ENCODE measurements at regions not wholly inside any gene's neighbourhood (a gene's known extent, or its start where the extent isn't known, plus 50 kb on each side); places are given as distances from the start of the nearest gene placed in this dataset.

DNA sequence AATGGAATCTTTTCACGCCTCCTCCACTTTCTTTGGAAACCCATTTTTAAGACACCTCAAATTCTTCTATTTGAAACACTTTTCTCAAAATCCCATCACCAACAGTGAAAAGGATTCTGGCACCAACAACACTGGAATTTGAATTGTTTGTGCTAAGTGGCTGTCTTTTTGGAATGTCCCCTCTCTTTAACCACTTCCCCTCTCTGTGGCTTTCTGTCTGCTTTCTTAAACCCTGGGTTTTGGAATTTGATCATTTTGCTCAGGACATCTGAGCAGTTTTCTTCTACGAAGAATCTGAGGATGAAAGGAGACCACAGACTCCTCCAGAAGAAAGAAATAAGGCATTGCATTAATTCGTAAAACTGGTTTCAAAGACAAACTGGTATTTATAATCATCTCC lies 89.0 kb downstream of the MXRA5 start:
- DNase-seq = no peak

DNA sequence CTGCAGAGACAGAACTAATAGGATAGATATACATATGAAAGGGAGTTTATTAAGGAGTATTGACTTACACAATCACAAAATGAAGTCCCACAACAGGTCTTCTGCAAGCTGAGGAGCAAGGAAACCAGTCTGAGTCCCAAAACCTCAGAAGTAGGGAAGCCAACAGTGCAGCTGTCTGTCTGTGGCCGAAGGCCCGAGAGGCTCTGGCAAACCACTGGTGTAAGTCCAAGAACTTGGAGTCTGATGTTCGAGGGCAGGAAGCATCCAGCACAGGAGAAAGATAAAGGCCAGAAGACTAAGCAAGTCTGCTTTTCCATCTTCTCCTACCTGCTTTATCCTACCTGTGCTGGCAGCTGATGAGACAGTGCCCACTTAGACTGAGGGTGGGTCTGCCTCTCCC lies 89.6 kb downstream of the MXRA5 start:
- no peak for DNase-seq

DNA sequence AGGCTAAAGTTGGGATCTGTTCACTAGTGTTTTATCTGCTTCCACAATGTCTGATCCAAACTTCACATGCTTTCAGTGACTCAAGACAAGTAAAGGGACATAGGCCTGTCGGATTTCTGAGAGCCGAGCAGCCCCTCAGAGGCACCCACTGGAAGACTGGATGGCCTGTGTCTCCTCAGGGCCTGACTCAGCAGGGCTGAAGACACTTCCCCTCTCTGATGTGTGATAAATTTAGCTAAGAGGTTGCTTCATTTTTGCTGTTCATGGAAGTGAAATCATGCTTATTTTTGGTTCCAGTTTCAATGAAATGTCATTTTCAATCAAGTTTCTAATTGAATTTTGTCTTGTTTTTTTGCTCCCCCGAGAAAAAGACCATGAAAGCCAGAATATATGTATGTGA lies 93.7 kb downstream of the MXRA5 start:
- DNase-seq = peak in 5 of 58 donors; percentile 0 to 17 (median 1)

DNA sequence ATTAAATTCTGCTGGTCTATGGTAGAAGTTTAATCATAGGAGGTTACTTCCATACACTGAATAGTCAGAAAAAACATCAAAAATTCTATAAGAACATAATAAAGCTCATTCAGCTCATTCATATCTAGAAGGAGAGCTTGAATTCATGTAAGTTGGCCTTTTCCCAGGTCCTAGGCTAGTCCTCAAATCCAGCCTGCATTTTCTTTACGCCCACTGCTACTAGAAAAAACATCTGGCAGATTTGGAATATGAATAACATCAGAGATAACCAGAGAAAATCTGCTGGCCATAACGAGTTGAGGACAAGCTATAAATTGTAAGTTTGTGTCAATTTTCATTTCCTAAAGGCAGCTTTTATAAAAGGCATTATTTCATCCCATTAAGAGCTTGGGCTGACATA lies 95.5 kb downstream of the MXRA5 start:
- DNase-seq = no peak

DNA sequence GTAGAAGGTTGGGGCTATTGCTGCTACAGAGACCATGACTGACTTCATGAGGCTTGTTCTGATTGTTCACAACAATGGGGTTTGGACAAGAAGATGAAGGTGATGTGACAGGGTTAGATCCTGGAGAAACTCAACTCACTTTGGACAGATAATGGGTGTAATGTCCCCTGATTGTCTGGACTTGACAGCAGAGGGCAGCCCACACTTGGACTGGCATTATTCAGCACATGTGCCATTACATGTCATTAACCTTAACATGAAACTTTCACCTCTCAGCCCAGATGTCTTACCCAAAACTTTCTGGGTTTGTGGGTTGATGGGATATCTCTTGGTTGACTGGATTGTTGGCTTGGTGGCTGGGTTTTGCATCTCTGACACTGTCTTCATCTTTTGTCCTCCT lies 101.5 kb downstream of the MXRA5 start:
- DNase-seq = no peak

DNA sequence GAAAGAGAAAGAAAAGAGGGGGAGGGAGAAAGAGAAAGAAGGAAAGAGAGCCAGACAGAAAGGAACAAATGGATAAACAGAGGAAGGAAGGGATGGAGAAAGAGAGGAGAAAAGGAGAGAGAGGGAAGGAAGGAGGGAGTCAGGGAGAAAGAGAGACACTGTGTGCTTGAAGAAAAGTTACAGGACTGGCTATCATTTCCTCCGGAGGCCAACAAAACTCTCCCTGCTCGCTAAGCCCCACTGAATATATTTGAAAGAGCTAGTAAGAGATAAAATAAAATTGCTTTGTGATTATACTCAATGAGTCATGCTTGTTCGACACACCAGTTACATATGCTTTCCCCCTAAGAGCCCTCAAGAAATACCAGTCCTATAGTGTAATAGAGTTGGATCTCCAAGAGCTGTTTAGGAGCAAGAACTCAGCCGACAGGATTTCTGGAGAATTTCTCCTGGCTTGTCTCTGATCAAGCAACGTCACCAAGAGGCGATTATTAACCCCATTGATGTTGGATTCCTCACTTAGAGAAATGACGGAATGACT lies 102.2 kb downstream of the MXRA5 start:
- DNase-seq = no peak

DNA sequence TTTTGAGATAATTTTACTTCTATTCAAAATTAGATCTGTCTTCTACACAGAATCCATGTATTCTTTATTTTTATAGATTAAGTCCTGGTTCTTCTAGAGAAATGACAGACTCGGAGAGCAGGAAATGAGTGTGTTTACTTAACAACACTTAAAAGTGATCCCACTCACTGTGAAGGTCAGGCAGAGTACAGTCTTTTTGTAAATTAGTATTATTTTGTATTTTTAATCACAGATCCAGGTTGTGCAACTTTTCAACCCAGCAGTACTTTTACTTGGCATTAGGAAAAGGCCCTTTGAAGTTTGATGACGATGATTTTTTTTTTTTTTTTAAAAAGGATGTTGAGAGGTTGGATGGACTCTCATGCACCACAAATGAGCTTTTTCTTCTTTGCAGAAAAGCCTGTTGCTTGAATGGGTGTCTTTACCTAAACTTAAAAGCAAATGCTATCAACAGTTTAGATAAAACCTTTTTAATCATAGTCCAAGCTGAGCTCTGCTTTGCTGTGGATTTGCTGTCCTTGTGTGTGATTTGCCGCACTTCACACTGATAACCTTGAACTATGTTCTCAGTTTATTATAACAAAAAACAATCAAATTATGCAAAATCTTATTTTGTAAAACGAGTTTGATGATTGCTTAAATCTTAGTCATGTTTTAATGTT lies 114.1 kb downstream of the MXRA5 start:
- no peak for DNase-seq

DNA sequence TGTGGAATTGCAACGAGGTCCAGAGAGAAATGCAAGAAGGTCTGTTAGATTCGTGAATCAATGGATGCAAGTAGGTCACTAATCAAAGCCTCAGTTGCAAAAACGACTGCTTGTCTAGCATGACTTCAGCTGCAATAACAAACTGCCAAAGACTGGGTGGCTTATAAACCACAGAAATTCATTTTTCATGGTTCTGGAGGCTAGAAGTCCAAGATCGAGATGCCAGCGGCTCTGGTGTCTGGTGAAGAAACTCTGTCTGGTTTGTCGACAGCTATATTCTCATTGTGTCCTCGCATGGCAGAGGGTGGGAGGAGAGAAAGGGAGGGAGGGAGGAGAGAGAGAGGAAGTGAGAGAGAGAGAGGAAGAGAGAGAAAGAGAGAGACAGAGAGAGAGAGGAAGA lies 114.7 kb downstream of the MXRA5 start:
- no peak for DNase-seq

DNA sequence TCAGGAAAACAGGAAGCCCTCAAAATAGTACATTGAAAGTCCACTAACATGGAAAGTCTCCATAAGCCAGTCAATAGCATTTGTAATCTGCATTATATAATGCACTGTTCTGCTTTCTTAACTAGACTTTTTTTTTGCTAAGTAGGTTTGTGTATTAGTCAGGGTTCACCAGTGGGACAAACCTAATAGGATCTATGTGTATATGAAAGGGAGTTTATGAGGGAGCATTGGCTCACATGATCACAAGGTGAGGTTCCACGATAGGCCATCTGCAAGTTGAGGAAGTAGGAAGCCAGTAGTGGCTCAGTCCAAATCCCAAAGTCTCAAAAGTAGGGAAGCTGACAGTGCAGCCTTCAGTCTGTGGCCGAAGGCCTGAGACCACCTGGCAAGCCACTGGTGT lies 116.0 kb downstream of the MXRA5 start:
- DNase-seq = no peak

DNA sequence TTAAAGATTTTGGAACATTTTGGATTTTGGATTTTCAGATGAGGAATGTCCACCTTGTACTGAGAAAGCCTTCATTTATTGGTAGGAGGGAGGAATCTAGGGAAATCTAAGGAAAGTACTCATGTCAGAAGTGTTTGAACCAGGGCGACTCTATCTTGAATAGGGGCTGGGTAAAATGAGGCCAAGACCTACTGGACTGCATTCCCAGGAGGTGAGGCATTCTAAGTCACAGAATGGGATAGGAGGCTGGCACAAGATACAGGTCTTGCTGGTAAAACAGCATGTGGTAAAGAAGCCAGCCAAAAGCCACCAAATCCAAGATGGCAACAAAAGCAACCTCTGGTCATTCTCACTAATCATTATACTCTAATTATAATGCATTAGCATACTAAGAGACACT lies 118.9 kb downstream of the MXRA5 start:
- no peak for DNase-seq

DNA sequence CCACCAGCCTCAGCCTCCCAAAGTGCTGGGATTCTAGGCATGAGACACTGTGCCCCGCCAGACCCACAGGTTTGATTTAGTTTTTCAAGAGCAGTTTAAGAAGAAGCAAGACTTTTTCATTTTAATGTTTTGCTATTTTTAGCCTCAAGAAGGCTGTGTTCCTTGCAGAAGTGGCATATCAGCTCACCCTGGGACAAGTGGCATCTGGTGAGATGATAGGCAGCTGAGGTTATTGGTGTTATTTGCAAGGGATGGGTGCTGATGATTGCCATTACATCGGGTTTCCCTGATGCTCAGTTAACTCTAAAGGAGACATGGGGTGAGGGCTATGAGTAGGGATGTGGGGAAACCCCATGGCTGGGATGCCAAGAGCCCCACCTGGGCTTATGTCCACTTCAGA lies 120.4 kb downstream of the MXRA5 start:
- no peak for DNase-seq

DNA sequence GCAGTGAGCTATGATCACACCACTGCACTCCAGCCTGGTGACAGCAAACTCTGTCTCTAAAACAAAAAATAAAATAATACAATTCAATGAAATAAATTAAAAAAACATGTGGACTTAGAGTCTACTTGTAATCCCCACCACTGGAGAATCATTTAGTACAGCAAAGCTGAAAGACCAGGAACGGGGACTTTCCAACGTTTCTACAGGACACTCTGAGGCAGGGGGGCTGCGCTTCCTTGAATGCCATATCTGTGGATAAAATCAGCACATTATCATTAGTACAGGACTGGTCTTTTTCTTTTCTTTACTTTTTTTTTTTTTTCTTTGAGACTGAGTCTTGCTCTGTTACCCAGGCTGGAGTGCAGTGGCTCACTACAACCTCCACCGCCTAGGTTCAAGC lies 124.8 kb downstream of the MXRA5 start:
- no peak for DNase-seq

DNA sequence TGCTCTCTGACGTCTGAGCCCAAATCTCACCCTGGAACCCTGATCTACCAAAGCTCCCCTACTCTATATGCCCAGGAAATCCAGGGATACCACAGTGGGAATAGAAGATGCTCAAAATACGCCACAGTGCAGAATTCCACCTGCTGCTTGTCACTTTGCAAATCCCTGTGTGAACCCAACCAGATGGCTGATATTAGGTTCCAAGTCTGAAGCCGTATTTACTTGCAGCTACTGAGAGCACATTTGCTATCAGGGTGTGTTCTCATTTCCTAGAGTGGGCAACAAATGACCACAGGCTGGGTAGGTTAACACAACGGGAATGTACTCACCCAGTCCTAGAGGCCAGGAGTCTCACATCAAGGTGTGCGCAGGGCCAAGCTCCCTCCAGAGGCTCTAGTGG lies 126.8 kb downstream of the MXRA5 start:
- DNase-seq = no peak

DNA sequence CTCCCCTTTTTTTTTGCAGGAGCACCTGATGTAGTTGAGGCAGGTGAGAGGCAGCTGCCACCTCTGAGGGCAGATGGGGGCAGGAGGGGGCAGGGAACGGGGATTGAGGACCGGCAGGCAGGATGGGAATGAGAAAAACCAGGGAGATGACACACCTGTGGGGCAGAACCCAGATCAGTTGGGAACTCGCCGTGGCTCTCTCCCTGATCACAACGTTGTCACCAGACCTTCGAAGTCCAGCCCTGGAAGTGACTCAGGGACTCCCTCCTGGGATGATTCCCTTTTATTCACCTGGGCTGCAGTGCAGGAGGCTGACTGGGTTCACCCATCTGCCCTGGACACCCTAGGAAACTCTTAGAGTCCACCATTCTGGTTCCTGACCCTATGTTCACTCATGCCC lies 127.2 kb downstream of the MXRA5 start:
- no peak for DNase-seq

DNA sequence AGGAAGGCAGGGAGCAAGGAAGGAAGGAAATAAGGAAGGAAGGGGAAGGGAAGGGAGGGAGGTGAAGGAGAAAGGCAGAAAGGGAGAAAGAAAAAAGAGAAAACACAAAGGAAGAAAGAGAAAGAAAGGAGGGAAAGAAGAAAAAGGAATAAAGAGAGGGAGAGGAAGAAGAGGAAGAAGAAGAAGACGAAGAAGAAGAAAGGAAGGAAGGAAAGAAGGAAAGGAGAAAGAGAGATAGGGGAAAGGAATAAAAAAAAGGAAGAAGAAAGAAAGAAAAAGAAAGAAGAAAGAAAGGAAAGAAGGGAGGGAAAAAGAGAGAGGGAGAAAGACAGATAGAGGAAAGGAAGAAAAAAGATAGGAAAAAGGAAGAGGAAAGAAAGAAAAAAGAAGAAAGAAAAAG lies 128.0 kb downstream of the MXRA5 start:
- no peak for DNase-seq

DNA sequence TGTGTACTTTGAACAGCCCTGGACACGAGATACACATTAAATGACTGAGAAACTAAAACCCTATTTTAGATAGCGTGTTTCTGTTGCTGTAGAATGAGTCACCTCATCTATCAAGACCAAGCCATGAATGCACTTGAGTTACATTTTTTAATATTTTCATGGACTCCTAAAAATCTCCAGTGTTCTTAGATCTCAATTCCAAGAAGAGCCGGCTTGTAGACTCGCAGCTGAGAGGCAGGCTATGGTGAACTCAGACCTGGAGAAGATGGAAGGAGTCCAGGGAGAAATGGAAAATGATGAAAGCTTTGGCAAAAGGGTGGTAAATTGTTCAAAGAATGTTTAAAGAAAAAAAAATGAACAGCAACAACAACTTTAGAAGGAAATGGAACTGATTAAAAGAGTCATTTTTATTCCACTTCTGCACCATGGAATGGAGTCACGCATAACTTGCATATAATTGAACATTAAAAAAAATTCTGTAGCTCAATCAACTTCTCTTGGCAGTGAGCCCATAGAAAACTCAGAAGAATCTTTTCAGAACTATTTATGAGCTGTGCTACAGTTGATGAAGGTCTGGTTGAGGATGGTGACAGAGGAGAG lies 129.8 kb downstream of the MXRA5 start:
- DNase-seq = no peak

DNA sequence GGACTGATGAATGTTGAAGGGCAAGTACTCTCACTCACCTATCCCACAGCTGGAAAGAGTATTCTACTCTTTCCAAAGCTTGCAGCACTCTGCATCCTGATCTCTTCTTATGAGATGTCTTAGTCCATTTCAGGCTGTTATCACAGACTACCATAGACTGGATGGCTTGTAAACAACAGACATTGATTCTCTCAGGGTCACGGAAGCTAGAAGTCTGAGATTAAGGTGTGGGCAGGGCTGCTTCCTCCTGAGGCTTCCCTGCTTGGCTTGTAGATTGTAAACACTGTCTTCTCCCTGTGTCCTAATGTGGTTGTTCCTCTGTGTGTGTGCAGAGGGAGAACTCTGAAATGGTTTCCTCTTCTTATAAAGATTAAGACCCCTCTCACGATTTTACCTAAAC lies 131.2 kb downstream of the MXRA5 start:
- no peak for DNase-seq

DNA sequence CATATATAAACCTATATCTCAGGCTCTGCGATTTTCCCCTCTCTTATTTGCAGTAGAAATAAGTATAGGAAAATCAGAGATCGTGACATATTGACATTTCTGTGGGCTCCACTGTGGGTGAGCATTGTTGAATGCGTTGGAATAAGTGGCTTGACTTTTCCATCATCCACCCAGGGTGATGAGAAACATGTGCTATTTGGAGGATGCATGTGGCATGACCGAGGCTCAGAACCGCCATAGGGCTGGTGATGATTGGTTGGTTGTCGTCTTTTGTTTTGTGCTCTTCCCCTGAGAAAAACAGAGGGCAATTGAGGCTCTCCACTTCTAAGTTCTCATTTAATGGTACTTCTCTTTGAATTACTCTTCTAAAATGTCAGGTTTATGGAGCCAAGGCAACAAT lies 140.1 kb downstream of the MXRA5 start:
- DNase-seq = no peak

DNA sequence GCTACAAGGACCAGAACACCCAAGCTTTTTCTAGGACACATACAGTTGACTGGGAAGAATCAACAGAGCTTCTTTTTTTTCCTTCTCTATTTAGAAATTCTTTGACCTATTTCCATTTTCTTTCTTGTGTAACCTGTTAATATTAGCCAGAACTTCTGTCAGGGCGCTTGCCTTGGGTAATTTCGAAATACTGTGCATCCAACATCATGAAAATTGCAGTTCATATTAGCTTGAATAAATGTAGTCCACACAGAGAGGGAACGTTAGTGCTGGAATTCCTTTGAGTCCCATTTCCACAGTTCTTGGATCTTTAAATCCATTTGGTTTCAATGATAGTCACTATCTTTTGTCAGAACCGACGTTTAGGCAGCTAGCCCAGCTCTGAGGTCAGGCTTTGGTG lies 141.8 kb downstream of the MXRA5 start:
- no peak for DNase-seq

DNA sequence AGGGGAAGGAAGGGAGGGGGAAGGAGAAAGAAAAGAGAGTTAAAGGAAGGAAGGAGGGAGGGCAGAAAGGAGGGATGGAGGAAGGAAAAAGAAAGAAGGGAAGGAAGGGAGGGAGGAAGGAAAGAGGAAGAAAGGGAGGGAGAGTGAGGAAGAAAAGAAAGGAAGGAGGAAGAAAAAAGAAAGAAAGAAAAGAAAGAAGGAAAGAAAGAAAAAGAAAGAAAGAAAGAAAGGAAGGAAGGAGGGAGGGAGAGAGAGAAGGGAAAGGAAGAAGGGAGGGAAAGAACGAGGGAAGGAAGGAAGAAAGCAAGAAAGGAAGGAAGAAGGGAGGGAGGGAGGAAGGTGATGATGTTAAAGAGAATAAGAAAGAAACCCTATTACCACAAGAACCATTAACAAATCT lies 150.6 kb downstream of the MXRA5 start:
- no peak for DNase-seq

DNA sequence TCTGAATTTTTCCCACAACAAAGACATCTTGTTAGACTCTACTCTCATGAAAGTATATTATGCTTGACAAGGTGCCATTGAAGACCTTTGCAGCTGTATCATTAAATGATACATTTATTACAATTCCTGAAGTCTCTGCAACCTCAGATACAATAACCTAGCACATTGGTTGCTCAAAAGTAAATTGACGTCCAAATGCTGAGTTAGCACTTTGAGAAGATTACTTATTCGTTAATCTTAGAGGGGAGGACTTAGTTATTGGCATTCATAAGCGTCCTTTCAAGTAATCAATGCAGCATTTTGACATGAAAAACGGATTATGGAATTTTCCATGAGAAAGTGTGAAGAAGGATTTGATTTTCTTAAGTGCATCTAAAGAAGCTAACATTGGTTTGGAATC lies 151.6 kb downstream of the ARSF start:
- no peak for DNase-seq

DNA sequence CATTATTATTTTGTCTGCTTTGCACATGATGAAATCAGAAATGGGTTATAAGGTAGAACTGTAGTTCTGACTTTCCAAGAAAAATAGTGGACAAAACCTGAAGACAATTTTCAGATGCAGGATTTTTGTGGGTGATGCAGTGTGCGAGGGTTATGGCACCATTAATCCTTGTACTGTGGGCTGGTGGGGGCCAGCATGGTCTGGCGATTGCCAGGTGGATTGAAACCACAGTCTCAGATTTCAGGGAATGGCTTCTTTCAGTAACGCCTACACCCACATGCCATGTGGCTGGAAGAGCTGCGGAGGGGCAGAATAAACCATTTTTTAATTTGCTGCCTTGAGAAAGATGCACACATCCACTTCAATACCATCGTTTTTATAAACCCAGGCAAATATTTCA lies 150.5 kb downstream of the ARSF start:
- no peak for DNase-seq

DNA sequence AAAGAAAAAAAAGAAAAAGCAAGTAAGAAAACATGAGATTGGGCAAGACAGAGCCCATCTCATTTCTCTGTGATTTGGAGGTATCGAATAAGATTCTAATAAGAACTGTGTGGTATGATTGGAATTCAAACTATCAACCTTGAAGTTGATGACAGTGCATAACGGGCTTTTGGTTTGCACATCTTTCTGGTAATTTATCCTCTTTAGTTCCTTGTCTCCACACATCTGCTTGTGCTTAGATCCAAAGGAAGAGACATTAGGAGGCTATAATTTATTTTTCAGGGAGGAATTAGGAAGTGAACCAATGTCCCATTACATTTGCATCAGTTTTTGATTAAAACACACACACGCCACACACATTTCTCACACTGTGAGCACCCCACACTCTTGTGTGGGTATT lies 149.9 kb downstream of the ARSF start:
- DNase-seq = no peak

Measured in anterior cingulate cortex (tissue), 58 donors.